ACHN (cell line): ENCODE measurements at regions not wholly inside any gene's neighbourhood (a gene's known extent, or its start where the extent isn't known, plus 50 kb on each side); places are given as distances from the start of the nearest gene placed in this dataset.

ENCODE experiments used
- DNase-seq: peaks from one replicate; pipeline ENCODE4 v3.0.0-alpha.2; 2015
- in situ Hi-C: cut with HindIII; loops from 2 replicates; pipeline ENCODE4 v1.10.0; 2017; ENCODE audit warnings: low sequenced_read_pairs, low pct_ligation_motif_present, low pct_unique_long_range_greater_than_20kb

GRCh38 chr11:91850533-91851275 lies 373.9 kb upstream of the FAT3 start:
- DNase-seq, result no peak
- in situ Hi-C loops, result no loop called here

- in situ Hi-C loops, result no loop called here
- DNase-seq, result no peak
Measured at GRCh38 chr11:91850021-91850420, 374.6 kb upstream of the FAT3 start.

GRCh38 chr11:91846649-91847048 lies 378.0 kb upstream of the FAT3 start:
- in situ Hi-C loops, result no loop called here
- no peak for DNase-seq

- DNase-seq, result no peak
- in situ Hi-C loops, result no loop called here
Measured at GRCh38 chr11:91846002-91846401, 378.6 kb upstream of the FAT3 start.

- in situ Hi-C loops, result no loop called here
- DNase-seq, result no peak
Measured at GRCh38 chr11:91840640-91841240, 383.9 kb upstream of the FAT3 start.

- no peak for DNase-seq
- in situ Hi-C loops, result no loop called here
Measured at GRCh38 chr11:91837411-91838330, 386.9 kb upstream of the FAT3 start.

GRCh38 chr11:91835051-91835560 lies 389.5 kb upstream of the FAT3 start:
- no peak for DNase-seq
- in situ Hi-C loops, result no loop called here

GRCh38 chr11:91828901-91829300 lies 395.7 kb upstream of the FAT3 start:
- DNase-seq, result no peak
- in situ Hi-C loops, result no loop called here

GRCh38 chr11:91825777-91826176 lies 398.8 kb upstream of the FAT3 start:
- in situ Hi-C loops, result no loop called here
- no peak for DNase-seq

- no peak for DNase-seq
- in situ Hi-C loops, result no loop called here
Measured at GRCh38 chr11:91823252-91823830, 401.3 kb upstream of the FAT3 start.

- no peak for DNase-seq
- in situ Hi-C loops, result no loop called here
Measured at GRCh38 chr11:91822805-91823204, 401.8 kb upstream of the FAT3 start.

- no peak for DNase-seq
- in situ Hi-C loops, result no loop called here
Measured at GRCh38 chr11:91820709-91821108, 403.9 kb upstream of the FAT3 start.

- DNase-seq, result no peak
- in situ Hi-C loops, result no loop called here
Measured at GRCh38 chr11:91819777-91820176, 404.8 kb upstream of the FAT3 start.

GRCh38 chr11:91819195-91819594 lies 405.4 kb upstream of the FAT3 start:
- DNase-seq, result no peak

GRCh38 chr11:91817996-91818395 lies 406.6 kb upstream of the FAT3 start:
- in situ Hi-C loops, result no loop called here

More at GRCh38 chr11:91819195-91819594, 405.4 kb upstream of the FAT3 start:
- in situ Hi-C loops, result no loop called here

GRCh38 chr11:91813263-91813662 lies 411.4 kb upstream of the FAT3 start:
- in situ Hi-C loops, result no loop called here
- no peak for DNase-seq

More at GRCh38 chr11:91817996-91818395, 406.6 kb upstream of the FAT3 start:
- no peak for DNase-seq

- in situ Hi-C loops, result no loop called here
- no peak for DNase-seq
Measured at GRCh38 chr11:91810871-91811270, 413.7 kb upstream of the FAT3 start.

- no peak for DNase-seq
- in situ Hi-C loops, result no loop called here
Measured at GRCh38 chr11:91805293-91805692, 419.3 kb upstream of the FAT3 start.

GRCh38 chr11:91804042-91804441 lies 420.6 kb upstream of the FAT3 start:
- in situ Hi-C loops, result no loop called here
- DNase-seq, result no peak
